SK-N-MC (cell line): ENCODE measurements at regions not wholly inside any gene's neighbourhood (a gene's known extent, or its start where the extent isn't known, plus 50 kb on each side); places are given as distances from the start of the nearest gene placed in this dataset.

Experiments
- EZH2 ChIP-seq: fragments of 200-600 bp; sonication (generic); IDR thresholded peaks from one replicate; pipeline ENCODE4 v1.6.1; 2017; ENCODE audit warnings: antibody characterized with exemption
- POLR2AphosphoS5 ChIP-seq: IDR thresholded peaks from 2 replicates; pipeline ENCODE4 v1.6.1; 2012; ENCODE audit warnings: mild to moderate bottlenecking, low read depth, low read length, borderline replicate concordance

DNA sequence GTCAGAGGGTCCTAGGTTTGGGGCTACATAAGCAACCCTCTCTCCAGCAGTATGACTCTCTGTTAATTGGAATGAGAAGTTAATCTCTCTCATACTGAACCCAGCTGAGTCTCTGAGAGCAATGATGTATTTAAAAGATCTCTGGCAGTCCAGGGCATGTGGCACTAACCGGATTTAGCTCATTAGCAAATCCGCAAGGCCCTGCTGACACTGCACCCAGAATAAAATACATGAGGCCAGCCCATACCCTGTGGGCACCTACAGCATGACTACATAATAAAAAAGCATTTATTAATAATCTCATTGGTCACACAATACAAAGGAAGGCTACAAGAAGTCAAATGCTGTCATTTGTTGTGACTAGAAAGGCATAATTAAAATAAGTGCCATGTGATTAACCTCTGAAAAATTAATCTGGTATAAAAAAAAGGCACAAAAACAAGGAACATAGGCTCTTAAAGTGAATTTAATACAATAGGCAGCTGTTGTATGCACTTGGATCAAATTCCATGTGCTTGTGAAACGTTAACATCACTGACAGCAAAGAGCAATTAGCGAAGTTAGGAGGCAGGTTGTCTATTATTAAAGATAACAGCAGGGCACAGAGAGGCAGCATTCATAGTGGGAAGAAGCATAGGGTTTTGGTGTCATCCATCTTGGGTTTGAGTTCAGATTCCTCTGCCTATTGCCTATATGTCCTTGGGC, 381.2 kb downstream of the WDR72 start:
- TF ChIP-seq EZH2 (no peak), POLR2AphosphoS5 (no peak)
